ENCODE measurements at regions not wholly inside any gene's neighbourhood (a gene's known extent, or its start where the extent isn't known, plus 50 kb on each side); places are given as distances from the start of the nearest gene placed in this dataset.

DNA sequence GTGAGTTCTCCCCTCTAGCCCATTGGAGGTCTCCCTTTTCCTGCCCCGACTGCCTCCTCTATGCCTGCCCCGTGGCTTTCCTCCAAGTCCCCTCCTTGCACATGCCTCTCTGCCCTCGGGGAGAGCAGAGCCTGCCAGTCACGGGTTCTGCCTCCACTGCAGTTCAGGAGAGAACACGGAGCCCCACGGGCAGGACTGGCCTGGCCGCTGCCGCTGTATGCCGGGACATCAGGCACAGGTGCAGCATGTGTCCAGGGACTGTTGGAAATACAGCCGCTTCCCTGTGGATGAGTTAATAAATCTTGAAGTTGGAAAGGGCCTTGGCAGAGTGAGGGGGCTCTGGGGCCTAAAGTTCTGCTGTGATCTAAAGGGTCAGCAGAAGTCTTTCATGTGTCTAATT lies 676.6 kb downstream of the MATN1 start:
- POLR2A ChIA-PET = no interaction called here

More for the DNA sequence above, 676.6 kb downstream of the MATN1 start:
- Histone ChIP-seq H3K4me1 (ENCODE audit: insufficient read depth, low read length) (no peaks in the 10 kb centered on the region), H3K4me2 (ENCODE audit: low read depth, low read length) (no peak overlapping the region), H4K20me1 (ENCODE audit: insufficient read depth, low read length) (peaks cover 2% of the 10 kb centered on the region; the same call in 1 of the 2 replicates), H3K27ac (ENCODE audit: extremely low read length, insufficient read depth, low read length) (no peak overlapping the region), H3K27me3 (ENCODE audit: control insufficient read depth in 1 of 2, insufficient read depth in 2 of 2, low read length in 2 of 2) (peaks cover under 1 to 2% of the 10 kb centered on the region in 2 experiments; a peak in 2 of 5 replicates), H3K9me3 (ENCODE audit: low read length) (no peaks in the 10 kb centered on the region), H3K4me3 (replicated peaks in 1 of 3; ENCODE audit: insufficient read depth in 1 of 3, low read depth in 2 of 3, low read length in 3 of 3) (no peak overlapping the region), H2AFZ (ENCODE audit: low read length) (no peak overlapping the region), H3K79me2 (ENCODE audit: insufficient read depth, low read length) (no peaks in the 10 kb centered on the region), H3K36me3 (replicated peaks in 1 of 2; ENCODE audit: control insufficient read depth in 1 of 2, insufficient read depth in 2 of 2, low read length in 2 of 2) (no peaks in the 10 kb centered on the region), H3K9ac (ENCODE audit: insufficient read depth, low read depth, low read length) (no peak overlapping the region)
- no peak for FAIRE-seq
- DNase-seq (ENCODE audit: low spot score) = no peak
- no TSS peak for BruUV-seq (replicated peaks)
- ATAC-seq = no peak
- TF ChIP-seq, protein P1, sequence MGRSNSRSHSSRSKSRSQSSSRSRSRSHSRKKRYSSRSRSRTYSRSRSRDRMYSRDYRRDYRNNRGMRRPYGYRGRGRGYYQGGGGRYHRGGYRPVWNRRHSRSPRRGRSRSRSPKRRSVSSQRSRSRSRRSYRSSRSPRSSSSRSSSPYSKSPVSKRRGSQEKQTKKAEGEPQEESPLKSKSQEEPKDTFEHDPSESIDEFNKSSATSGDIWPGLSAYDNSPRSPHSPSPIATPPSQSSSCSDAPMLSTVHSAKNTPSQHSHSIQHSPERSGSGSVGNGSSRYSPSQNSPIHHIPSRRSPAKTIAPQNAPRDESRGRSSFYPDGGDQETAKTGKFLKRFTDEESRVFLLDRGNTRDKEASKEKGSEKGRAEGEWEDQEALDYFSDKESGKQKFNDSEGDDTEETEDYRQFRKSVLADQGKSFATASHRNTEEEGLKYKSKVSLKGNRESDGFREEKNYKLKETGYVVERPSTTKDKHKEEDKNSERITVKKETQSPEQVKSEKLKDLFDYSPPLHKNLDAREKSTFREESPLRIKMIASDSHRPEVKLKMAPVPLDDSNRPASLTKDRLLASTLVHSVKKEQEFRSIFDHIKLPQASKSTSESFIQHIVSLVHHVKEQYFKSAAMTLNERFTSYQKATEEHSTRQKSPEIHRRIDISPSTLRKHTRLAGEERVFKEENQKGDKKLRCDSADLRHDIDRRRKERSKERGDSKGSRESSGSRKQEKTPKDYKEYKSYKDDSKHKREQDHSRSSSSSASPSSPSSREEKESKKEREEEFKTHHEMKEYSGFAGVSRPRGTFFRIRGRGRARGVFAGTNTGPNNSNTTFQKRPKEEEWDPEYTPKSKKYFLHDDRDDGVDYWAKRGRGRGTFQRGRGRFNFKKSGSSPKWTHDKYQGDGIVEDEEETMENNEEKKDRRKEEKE (IDR thresholded peaks at IDR 0.05) = no peak
- TF ChIP-seq, protein P2, sequence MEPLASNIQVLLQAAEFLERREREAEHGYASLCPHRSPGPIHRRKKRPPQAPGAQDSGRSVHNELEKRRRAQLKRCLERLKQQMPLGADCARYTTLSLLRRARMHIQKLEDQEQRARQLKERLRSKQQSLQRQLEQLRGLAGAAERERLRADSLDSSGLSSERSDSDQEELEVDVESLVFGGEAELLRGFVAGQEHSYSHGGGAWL (CRISPR knock-in tag; IDR thresholded peaks at IDR 0.05) = no peak
- TF ChIP-seq, protein P3, sequence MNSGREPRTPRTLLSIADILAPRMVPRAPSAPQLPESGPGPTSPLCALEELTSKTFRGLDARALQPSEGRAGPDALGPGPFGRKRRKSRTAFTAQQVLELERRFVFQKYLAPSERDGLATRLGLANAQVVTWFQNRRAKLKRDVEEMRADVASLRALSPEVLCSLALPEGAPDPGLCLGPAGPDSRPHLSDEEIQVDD (CRISPR knock-in tag; IDR thresholded peaks at IDR 0.05; ENCODE audit: borderline replicate concordance) = no peak
- TF ChIP-seq, protein P4, sequence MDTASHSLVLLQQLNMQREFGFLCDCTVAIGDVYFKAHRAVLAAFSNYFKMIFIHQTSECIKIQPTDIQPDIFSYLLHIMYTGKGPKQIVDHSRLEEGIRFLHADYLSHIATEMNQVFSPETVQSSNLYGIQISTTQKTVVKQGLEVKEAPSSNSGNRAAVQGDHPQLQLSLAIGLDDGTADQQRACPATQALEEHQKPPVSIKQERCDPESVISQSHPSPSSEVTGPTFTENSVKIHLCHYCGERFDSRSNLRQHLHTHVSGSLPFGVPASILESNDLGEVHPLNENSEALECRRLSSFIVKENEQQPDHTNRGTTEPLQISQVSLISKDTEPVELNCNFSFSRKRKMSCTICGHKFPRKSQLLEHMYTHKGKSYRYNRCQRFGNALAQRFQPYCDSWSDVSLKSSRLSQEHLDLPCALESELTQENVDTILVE (CRISPR knock-in tag; IDR thresholded peaks at IDR 0.05) = no peak
- TF ChIP-seq, protein P5, sequence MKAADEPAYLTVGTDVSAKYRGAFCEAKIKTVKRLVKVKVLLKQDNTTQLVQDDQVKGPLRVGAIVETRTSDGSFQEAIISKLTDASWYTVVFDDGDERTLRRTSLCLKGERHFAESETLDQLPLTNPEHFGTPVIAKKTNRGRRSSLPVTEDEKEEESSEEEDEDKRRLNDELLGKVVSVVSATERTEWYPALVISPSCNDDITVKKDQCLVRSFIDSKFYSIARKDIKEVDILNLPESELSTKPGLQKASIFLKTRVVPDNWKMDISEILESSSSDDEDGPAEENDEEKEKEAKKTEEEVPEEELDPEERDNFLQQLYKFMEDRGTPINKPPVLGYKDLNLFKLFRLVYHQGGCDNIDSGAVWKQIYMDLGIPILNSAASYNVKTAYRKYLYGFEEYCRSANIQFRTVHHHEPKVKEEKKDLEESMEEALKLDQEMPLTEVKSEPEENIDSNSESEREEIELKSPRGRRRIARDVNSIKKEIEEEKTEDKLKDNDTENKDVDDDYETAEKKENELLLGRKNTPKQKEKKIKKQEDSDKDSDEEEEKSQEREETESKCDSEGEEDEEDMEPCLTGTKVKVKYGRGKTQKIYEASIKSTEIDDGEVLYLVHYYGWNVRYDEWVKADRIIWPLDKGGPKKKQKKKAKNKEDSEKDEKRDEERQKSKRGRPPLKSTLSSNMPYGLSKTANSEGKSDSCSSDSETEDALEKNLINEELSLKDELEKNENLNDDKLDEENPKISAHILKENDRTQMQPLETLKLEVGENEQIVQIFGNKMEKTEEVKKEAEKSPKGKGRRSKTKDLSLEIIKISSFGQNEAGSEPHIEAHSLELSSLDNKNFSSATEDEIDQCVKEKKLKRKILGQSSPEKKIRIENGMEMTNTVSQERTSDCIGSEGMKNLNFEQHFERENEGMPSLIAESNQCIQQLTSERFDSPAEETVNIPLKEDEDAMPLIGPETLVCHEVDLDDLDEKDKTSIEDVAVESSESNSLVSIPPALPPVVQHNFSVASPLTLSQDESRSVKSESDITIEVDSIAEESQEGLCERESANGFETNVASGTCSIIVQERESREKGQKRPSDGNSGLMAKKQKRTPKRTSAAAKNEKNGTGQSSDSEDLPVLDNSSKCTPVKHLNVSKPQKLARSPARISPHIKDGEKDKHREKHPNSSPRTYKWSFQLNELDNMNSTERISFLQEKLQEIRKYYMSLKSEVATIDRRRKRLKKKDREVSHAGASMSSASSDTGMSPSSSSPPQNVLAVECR (CRISPR knock-in tag; IDR thresholded peaks at IDR 0.05; ENCODE audit: borderline replicate concordance) = no peak
- TF ChIP-seq ZSCAN21 (CRISPR knock-in tag; IDR thresholded peaks at IDR 0.05; ENCODE audit: borderline replicate concordance) = no peak
- TF ChIP-seq ARNT2 (CRISPR knock-in tag; IDR thresholded peaks at IDR 0.05; ENCODE audit: low read depth) = no peak
- TF ChIP-seq ZZZ3 (CRISPR knock-in tag; IDR thresholded peaks at IDR 0.05; ENCODE audit: borderline replicate concordance) = no peak
- TF ChIP-seq SAFB2 (CRISPR knock-in tag; IDR thresholded peaks at IDR 0.05; ENCODE audit: borderline replicate concordance, low read depth) = no peak
- no peak for TF ChIP-seq MZF1 (CRISPR knock-in tag; IDR thresholded peaks at IDR 0.05; ENCODE audit: borderline replicate concordance)
- TF ChIP-seq ZNF577 (CRISPR knock-in tag; IDR thresholded peaks at IDR 0.05; ENCODE audit: borderline replicate concordance, low read depth) = no peak
- TF ChIP-seq ZNF878 (CRISPR knock-in tag; IDR thresholded peaks at IDR 0.05) = no peak
- TF ChIP-seq SNAI1 (CRISPR knock-in tag; IDR thresholded peaks at IDR 0.05; ENCODE audit: borderline replicate concordance) = no peak
- TF ChIP-seq JARID2 (CRISPR knock-in tag; IDR thresholded peaks at IDR 0.05; ENCODE audit: insufficient replicate concordance) = no peak
- in situ Hi-C loops (cut with HindIII; ENCODE audit: extremely low pct_ligation_motif_present, low pct_unique_long_range_greater_than_20kb) (no loop called here), intact Hi-C loops (cut with micrococcal nuclease; ENCODE audit: unreplicated experiment) (no loop called here)
- CTCF ChIA-PET (ENCODE audit: low intra/inter-chr PET ratio, low total read pairs) = no interaction called here
- WGBS (ENCODE audit: low lambda C conversion rate) = 0% methylated on average over 1 of the region's 10 CpGs
